Endothelial cell of umbilical vein (primary cell): ENCODE measurements at regions not wholly inside any gene's neighbourhood (a gene's known extent, or its start where the extent isn't known, plus 50 kb on each side); places are given as distances from the start of the nearest gene placed in this dataset.

Source experiments
- BruUV-seq: library from RNA; stranded (reverse); fragments of 400-500 nt; replicated peaks from 2 replicates; lab custom pipeline; 2021; lab: Mats Ljungman, UMichigan
- CTCF ChIA-PET: fragments of 300-600, 350-600 bp; sonication (Branson Sonifier 250); formaldehyde crosslinking; loops from one replicate; lab custom pipeline; 2021; ENCODE audit warnings: antibody characterized with exemption, inconsistent platforms; lab: Charles Lee
- POLR2A ChIA-PET: fragments of 300-600, 350-600 bp; sonication (Branson Sonifier 250); formaldehyde crosslinking; loops from one replicate; lab custom pipeline; 2021; ENCODE audit warnings: antibody characterized with exemption, inconsistent platforms; lab: Charles Lee
- DNase-seq: peaks from one replicate; pipeline ENCODE4 v3.0.0-alpha.2; 2011; ENCODE audit warnings: low read depth, low spot score
- FAIRE-seq: peaks from 2 replicates; lab custom pipeline; 2011; peaks lifted over from hg19 to GRCh38; lab: Jason Lieb, UNC
- H2AFZ ChIP-seq: 2 replicates; pipeline ENCODE4 v1.6.0; 2012; ENCODE audit warnings: low read depth, low read length, control low read depth, inconsistent platforms
- H3K27ac ChIP-seq: 2 replicates; pipeline ENCODE4 v1.5.1; 2011; ENCODE audit warnings: low read depth, mild to moderate bottlenecking, control low read depth, low read length, moderate library complexity; ENCODE audit not compliant: insufficient read depth
- H3K27me3 ChIP-seq, 2 experiments: 2 replicates each; pipeline versions ENCODE4 v1.6.0 to v1.6.1; 2011; ENCODE audit warnings: low read length in 2 of 2, mixed read lengths in 1 of 2; ENCODE audit not compliant: control insufficient read depth in 2 of 2, insufficient read depth in 2 of 2
- H3K36me3 ChIP-seq, 2 experiments: 2 replicates in 1 of 2; 3 replicates in 1 of 2; pipeline ENCODE4 v1.5.1; 2011; ENCODE audit warnings: low read length in 2 of 2, mild to moderate bottlenecking in 1 of 2, moderate library complexity in 1 of 2; ENCODE audit not compliant: control insufficient read depth in 2 of 2, insufficient read depth in 2 of 2; ENCODE audit errors: extremely low read depth in 1 of 2
- H3K4me1 ChIP-seq: 3 replicates; pipeline ENCODE4 v1.5.1; 2011; ENCODE audit warnings: mild to moderate bottlenecking, low read length; ENCODE audit not compliant: control insufficient read depth, insufficient read depth; ENCODE audit errors: extremely low read depth
- H3K4me2 ChIP-seq: 2 replicates; pipeline ENCODE4 v1.6.1; 2011; ENCODE audit warnings: low read length, control low read depth, mixed read lengths; ENCODE audit not compliant: insufficient read depth
- H3K4me3 ChIP-seq, 3 experiments: fragments of 200-600 bp in 1 of 3; sonication (generic), shearing (Covaris generic) in 1 of 3; replicated peaks in 1 of 3; 2 replicates each; pipeline ENCODE4 v1.5.1; 2011 to 2016; ENCODE audit warnings: control low read depth in 3 of 3, low read length in 3 of 3, mild to moderate bottlenecking in 2 of 3, inconsistent platforms in 1 of 3, low read depth in 1 of 3, moderate library complexity in 1 of 3; ENCODE audit not compliant: insufficient read depth in 1 of 3
- H3K79me2 ChIP-seq: 2 replicates; pipeline ENCODE4 v1.6.0; 2012; ENCODE audit warnings: low read length, inconsistent platforms; ENCODE audit not compliant: control insufficient read depth, insufficient read depth
- H3K9ac ChIP-seq: replicated peaks from 2 replicates; pipeline ENCODE3; 2011; ENCODE audit warnings: low read length, control low read depth; ENCODE audit not compliant: insufficient read depth; ENCODE audit errors: extremely low read depth
- H3K9me1 ChIP-seq: replicated peaks from 3 replicates; pipeline ENCODE4 v1.6.0; 2011; ENCODE audit warnings: mild to moderate bottlenecking, low read length; ENCODE audit not compliant: control insufficient read depth, insufficient read depth; ENCODE audit errors: extremely low read depth
- H3K9me3 ChIP-seq: replicated peaks from 2 replicates; pipeline ENCODE4 v1.5.1; 2012; ENCODE audit warnings: low read length, inconsistent platforms; ENCODE audit not compliant: control insufficient read depth, insufficient read depth
- H4K20me1 ChIP-seq: replicated peaks from 2 replicates; pipeline ENCODE3; 2011; ENCODE audit warnings: mild to moderate bottlenecking, low read length; ENCODE audit not compliant: control insufficient read depth, insufficient read depth; ENCODE audit errors: extremely low read depth
- EZH2 ChIP-seq: IDR thresholded peaks from 2 replicates; pipeline ENCODE4 v1.6.1; 2012; ENCODE audit warnings: borderline replicate concordance, low read depth, mild to moderate bottlenecking, moderate library complexity, low read length, inconsistent platforms; ENCODE audit not compliant: severe bottlenecking
- FOS ChIP-seq: IDR thresholded peaks from 2 replicates; pipeline ENCODE4 v1.6.1; 2011; ENCODE audit warnings: mild to moderate bottlenecking, low read length, moderate library complexity, borderline replicate concordance; ENCODE audit not compliant: insufficient read depth
- GATA2 ChIP-seq: IDR thresholded peaks from 2 replicates; pipeline ENCODE4 v1.7.0; 2011; ENCODE audit warnings: low read depth, mild to moderate bottlenecking, moderate library complexity, mixed read lengths, low read length; ENCODE audit not compliant: insufficient read length, insufficient read depth
- JUN ChIP-seq: IDR thresholded peaks from 2 replicates; pipeline ENCODE4 v1.6.1; 2011; ENCODE audit warnings: borderline replicate concordance, low read depth; ENCODE audit not compliant: insufficient read length, insufficient read depth
- MAX ChIP-seq: IDR thresholded peaks from 2 replicates; pipeline ENCODE4 v1.6.1; 2011; ENCODE audit not compliant: insufficient read depth, insufficient read length
- MYC ChIP-seq: IDR thresholded peaks from one replicate; pipeline ENCODE4 v1.6.1; 2011; ENCODE audit warnings: mild to moderate bottlenecking, low read depth, low read length
- POLR2A ChIP-seq: IDR thresholded peaks from 2 replicates; pipeline ENCODE4 v1.6.1; 2012; ENCODE audit warnings: low read depth, mild to moderate bottlenecking, control low read depth, low read length
- POLR2AphosphoS5 ChIP-seq: IDR thresholded peaks from 2 replicates; pipeline ENCODE4 v1.6.1; 2012; ENCODE audit warnings: low read depth, mild to moderate bottlenecking, control low read depth, low read length, moderate library complexity; ENCODE audit not compliant: insufficient read depth
- dilution Hi-C: fragments of 300-500 bp; cut with MboI; formaldehyde crosslinking; loops from one replicate; pipeline ENCODE4 v1.15.0; 2019; ENCODE audit warnings: low sequenced_read_pairs; ENCODE audit not compliant: extremely low pct_ligation_motif_present
- intact Hi-C: fragments of 100-400 bp; cut with micrococcal nuclease; formaldehyde crosslinking; loops from one replicate; pipeline ENCODE4 v1.10.0; 2022
- TF ChIP-seq, protein P1 (sequence below), 2 donors: IDR thresholded peaks; 1 replicate in 1 of 2; 2 replicates in 1 of 2; pipeline ENCODE4 v1.5.1; 2011; ENCODE audit warnings: low read length in 2 of 2, mild to moderate bottlenecking in 2 of 2, moderate library complexity in 2 of 2, control low read depth in 1 of 2, inconsistent platforms in 1 of 2, low read depth in 1 of 2; ENCODE audit not compliant: insufficient read depth in 1 of 2; ENCODE audit errors: extremely low read depth in 1 of 2

- H4K20me1 ChIP-seq = no peaks in the 10 kb centered on the region
- FAIRE-seq = no peak
- no peak overlapping the region for H3K4me2 ChIP-seq
- H3K27ac ChIP-seq = no peak overlapping the region
- no peak for DNase-seq
- H3K9me3 ChIP-seq = no peaks in the 10 kb centered on the region
- H3K9me1 ChIP-seq = no peaks in the 10 kb centered on the region
- ChIA-PET POLR2A (no interaction called here), CTCF (no interaction called here)
- no peak overlapping the region for H3K4me3 ChIP-seq
- H3K4me1 ChIP-seq = no peaks in the 10 kb centered on the region
- H3K9ac ChIP-seq = no peak overlapping the region
- H3K36me3 ChIP-seq = no peaks in the 10 kb centered on the region
- no TSS peak for BruUV-seq
- TF ChIP-seq, protein P1, sequence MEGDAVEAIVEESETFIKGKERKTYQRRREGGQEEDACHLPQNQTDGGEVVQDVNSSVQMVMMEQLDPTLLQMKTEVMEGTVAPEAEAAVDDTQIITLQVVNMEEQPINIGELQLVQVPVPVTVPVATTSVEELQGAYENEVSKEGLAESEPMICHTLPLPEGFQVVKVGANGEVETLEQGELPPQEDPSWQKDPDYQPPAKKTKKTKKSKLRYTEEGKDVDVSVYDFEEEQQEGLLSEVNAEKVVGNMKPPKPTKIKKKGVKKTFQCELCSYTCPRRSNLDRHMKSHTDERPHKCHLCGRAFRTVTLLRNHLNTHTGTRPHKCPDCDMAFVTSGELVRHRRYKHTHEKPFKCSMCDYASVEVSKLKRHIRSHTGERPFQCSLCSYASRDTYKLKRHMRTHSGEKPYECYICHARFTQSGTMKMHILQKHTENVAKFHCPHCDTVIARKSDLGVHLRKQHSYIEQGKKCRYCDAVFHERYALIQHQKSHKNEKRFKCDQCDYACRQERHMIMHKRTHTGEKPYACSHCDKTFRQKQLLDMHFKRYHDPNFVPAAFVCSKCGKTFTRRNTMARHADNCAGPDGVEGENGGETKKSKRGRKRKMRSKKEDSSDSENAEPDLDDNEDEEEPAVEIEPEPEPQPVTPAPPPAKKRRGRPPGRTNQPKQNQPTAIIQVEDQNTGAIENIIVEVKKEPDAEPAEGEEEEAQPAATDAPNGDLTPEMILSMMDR (IDR thresholded peaks at IDR 0.05; ENCODE audit: extremely low read depth in 1 of 2, insufficient read depth in 1 of 2, low read depth in 1 of 2, low read length in 2 of 2) = no peak
- no peak for TF ChIP-seq POLR2AphosphoS5
- no peak for TF ChIP-seq GATA2
- no peak for TF ChIP-seq MAX
- no peak for TF ChIP-seq FOS
- no peak for TF ChIP-seq EZH2
- no peak for TF ChIP-seq JUN
- TF ChIP-seq POLR2A = no peak
- TF ChIP-seq MYC = no peak
- H3K27me3 ChIP-seq = peaks cover 0 to 7% of the 10 kb centered on the region in 2 experiments
- intact Hi-C loops = no loop called here
- dilution Hi-C loops = no loop called here
- no peaks in the 10 kb centered on the region for H3K79me2 ChIP-seq
- H2AFZ ChIP-seq = no peak overlapping the region
Observed at GRCh38 chr5:113673041-113673440, 159.5 kb downstream of the YTHDC2 start.
